Activated T-helper 17 cell treated with anti-CD3 and anti-CD28 coated beads, Interleukin-2, amount 50 U/mL, for 72 hours (primary cell): ENCODE measurements at regions not wholly inside any gene's neighbourhood (a gene's known extent, or its start where the extent isn't known, plus 50 kb on each side); places are given as distances from the start of the nearest gene placed in this dataset.
"Not testable (repeated sequence)": the region's sequence is repeated elsewhere in the genome, so short reads cannot be mapped to it uniquely, and the experiment has no call there.

Source experiments
- ATAC-seq: fragments of 150-1000 bp; cut with Tn5 transposase; replicated peaks from 2 replicates; pipeline ENCODE4 v1.10.0; 2021; ENCODE audit warnings: mild to moderate bottlenecking, moderate library complexity
- H3K27ac Mint-ChIP-seq: one replicate; pipeline ENCODE4 v1.8.0; 2022; ENCODE audit warnings: mixed read lengths
- H3K27me3 Mint-ChIP-seq: one replicate; pipeline ENCODE4 v1.8.0; 2022; ENCODE audit warnings: mixed read lengths
- H3K36me3 Mint-ChIP-seq: one replicate; pipeline ENCODE4 v1.8.0; 2022; ENCODE audit warnings: low read depth, mild to moderate bottlenecking, mixed read lengths
- H3K4me1 Mint-ChIP-seq: one replicate; pipeline ENCODE4 v1.8.0; 2022; ENCODE audit warnings: mixed read lengths
- H3K4me3 Mint-ChIP-seq: one replicate; pipeline ENCODE4 v1.8.0; 2022; ENCODE audit warnings: mild to moderate bottlenecking, mixed read lengths
- H3K9me3 Mint-ChIP-seq: one replicate; pipeline ENCODE4 v1.8.0; 2022; ENCODE audit warnings: mixed read lengths

DNA sequence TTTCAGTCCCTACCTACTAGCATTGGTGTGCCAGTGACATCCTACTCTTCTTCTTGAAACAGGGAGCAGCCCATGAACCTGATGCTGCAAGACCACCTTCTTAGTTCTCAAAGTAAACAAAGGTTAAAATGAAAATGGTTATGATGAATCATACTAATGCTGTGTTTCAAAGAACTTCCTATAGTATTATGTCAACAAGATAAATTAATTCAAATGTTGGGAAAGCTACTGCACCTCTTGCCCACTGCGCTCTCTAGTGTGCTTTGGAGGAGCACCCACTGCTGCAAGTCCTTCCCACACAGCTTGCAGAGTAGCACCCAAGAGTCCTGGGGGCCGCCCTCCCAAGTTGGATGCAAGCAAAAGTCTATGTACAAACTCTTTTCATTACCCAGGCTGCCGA, 81.1 kb downstream of the CD200R1L start:
- no peak overlapping the region for H3K27ac Mint-ChIP-seq
- no peaks in the 10 kb centered on the region for H3K9me3 Mint-ChIP-seq
- peaks cover 12% of the 10 kb centered on the region for H3K4me1 Mint-ChIP-seq
- ATAC-seq, result no peak
- H3K4me3 Mint-ChIP-seq, result no peak overlapping the region
- H3K36me3 Mint-ChIP-seq, result no peaks in the 10 kb centered on the region
- no peaks in the 10 kb centered on the region for H3K27me3 Mint-ChIP-seq

- H3K36me3 Mint-ChIP-seq, result no peaks in the 10 kb centered on the region
Observed at GRCh38 chr3:112763258-112763657, 83.4 kb downstream of the CD200R1L start.

DNA sequence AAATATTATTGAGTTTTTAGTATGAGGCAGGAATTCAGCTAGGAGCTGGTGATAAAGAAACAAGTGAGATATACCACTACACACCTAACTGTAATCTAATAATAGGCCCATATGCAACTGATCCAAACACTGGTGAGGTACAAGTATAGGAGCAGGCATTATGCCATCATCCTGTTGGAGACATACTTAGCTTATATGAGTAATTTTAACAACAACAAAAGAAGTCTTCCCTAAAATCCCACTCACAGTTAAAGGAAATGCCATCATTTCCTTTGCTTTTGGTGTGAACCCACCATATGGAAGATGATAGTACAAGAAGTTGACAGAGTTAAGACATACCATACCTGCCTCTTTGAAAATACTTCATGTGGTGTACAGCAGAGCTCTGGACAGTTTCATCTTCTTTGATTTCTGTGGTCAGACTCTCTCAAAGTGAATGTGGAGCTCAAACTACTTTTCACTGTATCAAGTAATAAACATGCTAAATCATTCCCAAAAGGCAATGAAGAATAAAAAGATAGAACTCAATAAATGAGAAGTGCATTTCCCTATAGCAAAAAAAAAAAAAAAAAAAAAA, 85.5 kb downstream of the CD200R1L start:
- no peak overlapping the region for H3K27ac Mint-ChIP-seq
- ATAC-seq, result no peak
- no peak overlapping the region for H3K4me3 Mint-ChIP-seq

More at GRCh38 chr3:112763258-112763657, 83.4 kb downstream of the CD200R1L start:
- Mint-ChIP-seq H3K4me3 (no peak overlapping the region), H3K4me1 (no peaks in the 10 kb centered on the region), H3K9me3 (no peaks in the 10 kb centered on the region), H3K27me3 (no peaks in the 10 kb centered on the region), H3K27ac (no peak overlapping the region)
- no peak for ATAC-seq

GRCh38 chr3:112759681-112760080, 87.0 kb downstream of the CD200R1L start:
- H3K27ac Mint-ChIP-seq, result no peak overlapping the region
- H3K4me1 Mint-ChIP-seq, result no peaks in the 10 kb centered on the region
- H3K27me3 Mint-ChIP-seq, result no peaks in the 10 kb centered on the region
- no peaks in the 10 kb centered on the region for H3K9me3 Mint-ChIP-seq
- no peak for ATAC-seq
- no peaks in the 10 kb centered on the region for H3K36me3 Mint-ChIP-seq
- no peak overlapping the region for H3K4me3 Mint-ChIP-seq

More for the DNA sequence above, 85.5 kb downstream of the CD200R1L start:
- H3K9me3 Mint-ChIP-seq, result no peaks in the 10 kb centered on the region
- no peaks in the 10 kb centered on the region for H3K27me3 Mint-ChIP-seq
- H3K4me1 Mint-ChIP-seq, result no peaks in the 10 kb centered on the region
- no peaks in the 10 kb centered on the region for H3K36me3 Mint-ChIP-seq

GRCh38 chr3:112759210-112759609, 87.5 kb downstream of the CD200R1L start:
- Mint-ChIP-seq H3K27me3 (no peaks in the 10 kb centered on the region), H3K4me3 (no peak overlapping the region), H3K4me1 (no peaks in the 10 kb centered on the region), H3K9me3 (no peaks in the 10 kb centered on the region), H3K27ac (no peak overlapping the region), H3K36me3 (no peaks in the 10 kb centered on the region)
- ATAC-seq, result no peak

DNA sequence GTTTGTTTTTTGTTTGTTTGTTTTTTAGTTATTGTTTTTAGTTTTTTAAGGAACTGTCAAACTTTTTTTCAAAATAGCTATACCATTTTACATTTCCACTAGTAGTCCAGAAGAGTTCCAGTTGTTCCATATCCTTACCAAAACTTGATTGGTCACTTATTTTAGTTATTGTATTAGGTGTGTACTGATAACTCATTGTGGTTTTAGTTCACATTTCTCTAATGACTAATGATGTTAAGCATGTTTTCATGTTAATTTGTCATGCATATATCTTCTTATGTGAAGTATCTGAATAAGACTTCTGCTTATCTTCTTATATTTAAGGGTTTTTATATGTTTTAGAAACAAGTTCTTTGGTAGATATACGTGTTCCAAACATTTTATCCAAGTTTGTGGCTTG, 89.5 kb downstream of the CD200R1L start:
- Mint-ChIP-seq H3K4me1 (no peaks in the 10 kb centered on the region), H3K4me3 (no peak overlapping the region), H3K9me3 (no peaks in the 10 kb centered on the region), H3K27me3 (no peaks in the 10 kb centered on the region), H3K27ac (no peak overlapping the region), H3K36me3 (no peaks in the 10 kb centered on the region)
- no peak for ATAC-seq

DNA sequence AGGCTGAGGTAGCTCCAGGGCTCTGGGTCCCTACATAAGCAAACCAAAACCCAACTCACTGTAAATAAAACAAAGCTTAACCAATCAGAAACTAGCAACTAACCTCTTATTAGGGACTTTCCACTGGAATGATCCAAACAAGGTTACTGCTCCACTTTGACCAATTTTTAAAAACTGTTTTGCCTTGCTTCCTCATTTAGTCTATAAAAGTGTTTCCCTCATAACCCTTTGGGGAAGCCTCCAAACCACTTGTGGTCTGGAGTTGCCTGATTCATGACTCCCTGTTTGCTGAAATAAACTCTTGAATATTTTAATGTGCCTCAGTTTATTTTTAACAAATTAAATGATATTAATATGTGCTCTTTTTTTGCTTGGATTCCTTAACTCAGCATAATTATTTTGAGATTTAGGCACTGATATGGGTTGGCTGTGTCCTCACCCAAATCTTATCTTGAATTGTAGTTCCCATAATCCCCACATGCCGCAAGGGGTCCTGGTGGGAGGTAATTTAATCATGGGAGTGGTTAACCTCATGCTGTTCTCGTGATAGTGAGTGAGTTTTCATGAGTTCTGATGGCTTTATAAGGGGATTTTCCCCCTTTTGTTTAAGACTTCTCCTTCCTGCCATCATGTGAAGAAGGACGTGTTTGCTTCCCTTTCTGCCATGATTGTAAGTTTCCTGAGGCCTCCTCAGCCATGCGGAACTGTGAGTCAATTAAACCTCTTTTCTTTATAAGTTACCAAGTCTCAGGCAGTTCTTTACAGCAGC, 90.6 kb downstream of the CD200R1L start:
- H3K36me3 Mint-ChIP-seq, result no peaks in the 10 kb centered on the region
- no peaks in the 10 kb centered on the region for H3K9me3 Mint-ChIP-seq
- H3K27me3 Mint-ChIP-seq, result no peaks in the 10 kb centered on the region
- H3K27ac Mint-ChIP-seq, result no peak overlapping the region
- no peak overlapping the region for H3K4me3 Mint-ChIP-seq
- H3K4me1 Mint-ChIP-seq, result no peaks in the 10 kb centered on the region
- no peak for ATAC-seq

DNA sequence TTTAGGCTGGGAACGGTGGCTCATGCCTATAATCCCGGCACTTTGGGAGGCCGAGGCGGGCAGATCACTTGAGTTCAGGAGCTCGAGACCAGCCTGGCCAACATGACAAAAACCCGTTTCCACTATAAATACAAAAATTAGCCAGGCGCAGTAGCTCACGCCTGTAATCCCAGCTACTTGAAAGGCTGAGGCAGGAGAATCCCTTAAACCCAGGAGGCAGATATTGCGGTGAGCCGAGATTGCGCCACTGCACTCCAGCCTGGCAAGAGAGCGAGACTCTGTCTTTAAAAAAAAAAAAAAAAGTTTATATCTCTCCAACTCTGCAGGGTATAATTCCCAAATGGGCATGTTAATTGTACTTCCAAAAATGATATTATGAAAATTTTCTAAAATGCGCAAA, 91.6 kb downstream of the CD200R1L start:
- not testable (repeated sequence) for ATAC-seq, H3K4me1 Mint-ChIP-seq, H3K36me3 Mint-ChIP-seq, H3K27ac Mint-ChIP-seq, H3K4me3 Mint-ChIP-seq, H3K27me3 Mint-ChIP-seq, H3K9me3 Mint-ChIP-seq

GRCh38 chr3:112751564-112752512, 94.8 kb downstream of the CD200R1L start:
- Mint-ChIP-seq H3K4me3 (no peak overlapping the region), H3K36me3 (no peaks in the 10 kb centered on the region), H3K4me1 (peaks cover 11% of the 10 kb centered on the region), H3K27ac (no peak overlapping the region), H3K9me3 (no peaks in the 10 kb centered on the region), H3K27me3 (no peaks in the 10 kb centered on the region)
- no peak for ATAC-seq

- no peaks in the 10 kb centered on the region for H3K27me3 Mint-ChIP-seq
- H3K4me3 Mint-ChIP-seq, result no peak overlapping the region
- peaks cover 11% of the 10 kb centered on the region for H3K4me1 Mint-ChIP-seq
- no peak overlapping the region for H3K27ac Mint-ChIP-seq
- no peaks in the 10 kb centered on the region for H3K36me3 Mint-ChIP-seq
- no peak for ATAC-seq
- H3K9me3 Mint-ChIP-seq, result no peaks in the 10 kb centered on the region
Observed at GRCh38 chr3:112751061-112751460, 95.6 kb downstream of the CD200R1L start.

GRCh38 chr3:112747624-112748023, 99.0 kb downstream of the CD200R1L start:
- no peaks in the 10 kb centered on the region for H3K9me3 Mint-ChIP-seq
- peaks cover 11% of the 10 kb centered on the region for H3K4me1 Mint-ChIP-seq
- H3K27ac Mint-ChIP-seq, result no peak overlapping the region
- H3K27me3 Mint-ChIP-seq, result no peaks in the 10 kb centered on the region
- ATAC-seq, result no peak
- H3K36me3 Mint-ChIP-seq, result no peaks in the 10 kb centered on the region
- H3K4me3 Mint-ChIP-seq, result no peak overlapping the region

DNA sequence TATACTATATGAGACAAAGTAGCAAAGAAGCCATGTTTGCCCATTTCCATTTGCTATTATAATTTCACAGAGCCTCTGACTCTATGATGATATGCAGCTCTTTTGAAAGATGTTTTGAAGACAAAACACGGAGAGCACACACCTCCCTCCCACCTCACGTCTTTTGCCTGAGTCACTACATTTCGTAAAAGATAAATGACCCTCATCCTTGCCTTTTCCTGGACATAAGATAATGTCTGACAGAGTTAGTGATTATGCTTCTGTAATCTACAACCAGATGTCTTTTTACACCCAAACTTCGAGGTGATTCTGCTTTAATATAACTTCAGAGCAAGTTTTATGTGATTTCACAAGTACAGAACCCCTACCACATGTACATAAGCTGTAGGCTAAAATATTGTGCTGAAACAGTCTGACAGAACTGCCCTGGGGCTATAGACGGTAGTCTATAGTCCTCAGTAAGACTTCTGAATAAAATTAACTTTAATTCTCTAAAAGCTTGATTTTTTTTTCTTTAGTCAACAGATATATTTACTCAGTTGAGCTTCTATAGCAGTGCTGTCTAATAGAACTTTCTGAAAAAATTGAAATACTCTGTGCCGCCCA, 99.9 kb downstream of the CD200R1L start:
- H3K27me3 Mint-ChIP-seq, result no peaks in the 10 kb centered on the region
- peaks cover 11% of the 10 kb centered on the region for H3K4me1 Mint-ChIP-seq
- no peak for ATAC-seq
- no peak overlapping the region for H3K27ac Mint-ChIP-seq
- H3K4me3 Mint-ChIP-seq, result no peak overlapping the region
- no peaks in the 10 kb centered on the region for H3K36me3 Mint-ChIP-seq
- H3K9me3 Mint-ChIP-seq, result no peaks in the 10 kb centered on the region

- H3K27me3 Mint-ChIP-seq, result no peaks in the 10 kb centered on the region
- peak overlapping the region; percentile 32 for H3K27ac Mint-ChIP-seq
- H3K4me1 Mint-ChIP-seq, result peaks cover 14% of the 10 kb centered on the region
- no peaks in the 10 kb centered on the region for H3K36me3 Mint-ChIP-seq
- no peaks in the 10 kb centered on the region for H3K9me3 Mint-ChIP-seq
- ATAC-seq, result peak; percentile 53
- no peak overlapping the region for H3K4me3 Mint-ChIP-seq
Observed at GRCh38 chr3:112745567-112746248, 101.0 kb downstream of the CD200R1L start.
